SK-N-SH treated with all-trans-retinoic acid at 6 μM for 48 hours (cell line): ENCODE measurements at regions not wholly inside any gene's neighbourhood (a gene's known extent, or its start where the extent isn't known, plus 50 kb on each side); places are given as distances from the start of the nearest gene placed in this dataset.

Experiments
- ARNTL ChIP-seq: fragments of 450-650 bp; formaldehyde crosslinking; IDR thresholded peaks from 2 replicates; pipeline ENCODE4 v1.5.0; 2020; ENCODE audit warnings: low read depth, mild to moderate bottlenecking, moderate library complexity, borderline replicate concordance
- BACH2 ChIP-seq: fragments of 250-450 bp; sonication (Bioruptor Pico); IDR thresholded peaks from 2 replicates; pipeline ENCODE4 v1.9.0; 2021; ENCODE audit warnings: mild to moderate bottlenecking, borderline replicate concordance
- ISL1 ChIP-seq: fragments of 250-450 bp; sonication (Bioruptor Pico); IDR thresholded peaks from 2 replicates; pipeline ENCODE4 v2.1.2; 2022; ENCODE audit warnings: mild to moderate bottlenecking, moderate library complexity
- OSR1 ChIP-seq: fragments of 250-450 bp; sonication (Bioruptor Pico); IDR thresholded peaks from 2 replicates; pipeline ENCODE4 v1.8.0; 2022; ENCODE audit warnings: moderate library complexity, mild to moderate bottlenecking, inconsistent platforms
- RARB ChIP-seq: fragments of 250-450 bp; sonication (Bioruptor Pico); IDR thresholded peaks from 2 replicates; pipeline ENCODE4 v1.8.0; 2021; ENCODE audit warnings: mild to moderate bottlenecking, moderate library complexity
- TCF4 ChIP-seq: fragments of 250-450 bp; sonication (Bioruptor Pico); IDR thresholded peaks from 2 replicates; pipeline ENCODE4 v1.8.0; 2021; ENCODE audit warnings: mild to moderate bottlenecking, moderate library complexity, borderline replicate concordance
- TOX ChIP-seq: fragments of 250-450 bp; sonication (Bioruptor Pico); IDR thresholded peaks from 2 replicates; pipeline ENCODE4 v1.8.0; 2021; ENCODE audit warnings: mild to moderate bottlenecking, moderate library complexity, borderline replicate concordance
- ZFP3 ChIP-seq: fragments of 250-450 bp; sonication (Bioruptor Pico); IDR thresholded peaks from 2 replicates; pipeline ENCODE4 v1.5.0; 2020; ENCODE audit warnings: mild to moderate bottlenecking, moderate library complexity
- ZNF565 ChIP-seq: fragments of 450-650 bp; formaldehyde crosslinking; conservative IDR thresholded peaks from 2 replicates; pipeline ENCODE4 v1.5.0; 2020; ENCODE audit warnings: low read depth, mild to moderate bottlenecking, moderate library complexity
- TF ChIP-seq, protein P1 (sequence below): fragments of 250-450 bp; sonication (Bioruptor Pico); IDR thresholded peaks from 2 replicates; pipeline ENCODE4 v1.8.0; 2020; ENCODE audit warnings: mild to moderate bottlenecking, moderate library complexity, borderline replicate concordance
- TF ChIP-seq, protein P2 (sequence below): fragments of 250-450 bp; sonication (Bioruptor Pico); IDR thresholded peaks from 2 replicates; pipeline ENCODE4 v1.5.0; 2020; ENCODE audit warnings: mild to moderate bottlenecking, moderate library complexity
- TF ChIP-seq, protein P3 (sequence below): fragments of 250-450 bp; sonication (Bioruptor Pico); IDR thresholded peaks from 2 replicates; pipeline ENCODE4 v1.8.0; 2021; ENCODE audit warnings: low read depth, mild to moderate bottlenecking, moderate library complexity, borderline replicate concordance
- TF ChIP-seq, protein P4 (sequence below): fragments of 250-450 bp; sonication (Bioruptor Pico); IDR thresholded peaks from 2 replicates; pipeline ENCODE4 v1.5.1; 2020; ENCODE audit warnings: low read depth, mild to moderate bottlenecking, moderate library complexity
- TF ChIP-seq, protein P5 (sequence below): fragments of 250-450 bp; sonication (Bioruptor Pico); IDR thresholded peaks from 2 replicates; pipeline ENCODE4 v1.5.1; 2021; ENCODE audit warnings: mild to moderate bottlenecking, moderate library complexity

DNA sequence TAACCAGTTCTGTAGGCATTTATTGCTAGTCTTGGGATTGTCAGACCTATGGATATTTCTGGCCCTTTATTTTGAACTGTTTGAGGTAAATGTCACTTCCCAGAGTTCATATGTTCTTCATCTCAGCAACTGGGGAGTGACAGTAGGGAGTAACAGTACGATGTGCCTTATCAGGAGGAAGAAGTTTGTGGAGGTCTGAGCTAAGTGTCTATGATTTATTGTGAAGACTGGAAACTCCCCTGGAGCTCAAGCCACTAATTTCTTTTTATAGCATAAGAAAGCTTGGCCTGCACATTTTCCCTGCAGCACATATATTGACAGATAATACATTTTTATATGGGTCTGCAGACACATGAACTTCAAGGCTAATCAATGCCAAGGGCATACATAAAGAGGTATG lies 383.8 kb downstream of the GRXCR1 start:
- TF ChIP-seq, protein P1, sequence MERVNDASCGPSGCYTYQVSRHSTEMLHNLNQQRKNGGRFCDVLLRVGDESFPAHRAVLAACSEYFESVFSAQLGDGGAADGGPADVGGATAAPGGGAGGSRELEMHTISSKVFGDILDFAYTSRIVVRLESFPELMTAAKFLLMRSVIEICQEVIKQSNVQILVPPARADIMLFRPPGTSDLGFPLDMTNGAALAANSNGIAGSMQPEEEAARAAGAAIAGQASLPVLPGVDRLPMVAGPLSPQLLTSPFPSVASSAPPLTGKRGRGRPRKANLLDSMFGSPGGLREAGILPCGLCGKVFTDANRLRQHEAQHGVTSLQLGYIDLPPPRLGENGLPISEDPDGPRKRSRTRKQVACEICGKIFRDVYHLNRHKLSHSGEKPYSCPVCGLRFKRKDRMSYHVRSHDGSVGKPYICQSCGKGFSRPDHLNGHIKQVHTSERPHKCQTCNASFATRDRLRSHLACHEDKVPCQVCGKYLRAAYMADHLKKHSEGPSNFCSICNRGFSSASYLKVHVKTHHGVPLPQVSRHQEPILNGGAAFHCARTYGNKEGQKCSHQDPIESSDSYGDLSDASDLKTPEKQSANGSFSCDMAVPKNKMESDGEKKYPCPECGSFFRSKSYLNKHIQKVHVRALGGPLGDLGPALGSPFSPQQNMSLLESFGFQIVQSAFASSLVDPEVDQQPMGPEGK = no peak
- TF ChIP-seq, protein P2, sequence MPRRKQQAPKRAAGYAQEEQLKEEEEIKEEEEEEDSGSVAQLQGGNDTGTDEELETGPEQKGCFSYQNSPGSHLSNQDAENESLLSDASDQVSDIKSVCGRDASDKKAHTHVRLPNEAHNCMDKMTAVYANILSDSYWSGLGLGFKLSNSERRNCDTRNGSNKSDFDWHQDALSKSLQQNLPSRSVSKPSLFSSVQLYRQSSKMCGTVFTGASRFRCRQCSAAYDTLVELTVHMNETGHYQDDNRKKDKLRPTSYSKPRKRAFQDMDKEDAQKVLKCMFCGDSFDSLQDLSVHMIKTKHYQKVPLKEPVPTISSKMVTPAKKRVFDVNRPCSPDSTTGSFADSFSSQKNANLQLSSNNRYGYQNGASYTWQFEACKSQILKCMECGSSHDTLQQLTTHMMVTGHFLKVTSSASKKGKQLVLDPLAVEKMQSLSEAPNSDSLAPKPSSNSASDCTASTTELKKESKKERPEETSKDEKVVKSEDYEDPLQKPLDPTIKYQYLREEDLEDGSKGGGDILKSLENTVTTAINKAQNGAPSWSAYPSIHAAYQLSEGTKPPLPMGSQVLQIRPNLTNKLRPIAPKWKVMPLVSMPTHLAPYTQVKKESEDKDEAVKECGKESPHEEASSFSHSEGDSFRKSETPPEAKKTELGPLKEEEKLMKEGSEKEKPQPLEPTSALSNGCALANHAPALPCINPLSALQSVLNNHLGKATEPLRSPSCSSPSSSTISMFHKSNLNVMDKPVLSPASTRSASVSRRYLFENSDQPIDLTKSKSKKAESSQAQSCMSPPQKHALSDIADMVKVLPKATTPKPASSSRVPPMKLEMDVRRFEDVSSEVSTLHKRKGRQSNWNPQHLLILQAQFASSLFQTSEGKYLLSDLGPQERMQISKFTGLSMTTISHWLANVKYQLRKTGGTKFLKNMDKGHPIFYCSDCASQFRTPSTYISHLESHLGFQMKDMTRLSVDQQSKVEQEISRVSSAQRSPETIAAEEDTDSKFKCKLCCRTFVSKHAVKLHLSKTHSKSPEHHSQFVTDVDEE (CRISPR knock-in tag) = no peak
- TF ChIP-seq ISL1 (CRISPR knock-in tag) (no peak), TCF4 (CRISPR knock-in tag) (no peak), TOX (CRISPR knock-in tag) (no peak), RARB (CRISPR knock-in tag) (no peak), BACH2 (no peak), OSR1 (no peak), ARNTL (no peak), ZNF565 (CRISPR knock-in tag) (no peak), ZFP3 (CRISPR knock-in tag) (no peak)
- TF ChIP-seq, protein P3, sequence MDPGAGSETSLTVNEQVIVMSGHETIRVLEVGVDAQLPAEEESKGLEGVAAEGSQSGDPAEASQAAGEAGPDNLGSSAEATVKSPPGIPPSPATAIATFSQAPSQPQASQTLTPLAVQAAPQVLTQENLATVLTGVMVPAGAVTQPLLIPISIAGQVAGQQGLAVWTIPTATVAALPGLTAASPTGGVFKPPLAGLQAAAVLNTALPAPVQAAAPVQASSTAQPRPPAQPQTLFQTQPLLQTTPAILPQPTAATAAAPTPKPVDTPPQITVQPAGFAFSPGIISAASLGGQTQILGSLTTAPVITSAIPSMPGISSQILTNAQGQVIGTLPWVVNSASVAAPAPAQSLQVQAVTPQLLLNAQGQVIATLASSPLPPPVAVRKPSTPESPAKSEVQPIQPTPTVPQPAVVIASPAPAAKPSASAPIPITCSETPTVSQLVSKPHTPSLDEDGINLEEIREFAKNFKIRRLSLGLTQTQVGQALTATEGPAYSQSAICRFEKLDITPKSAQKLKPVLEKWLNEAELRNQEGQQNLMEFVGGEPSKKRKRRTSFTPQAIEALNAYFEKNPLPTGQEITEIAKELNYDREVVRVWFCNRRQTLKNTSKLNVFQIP (CRISPR knock-in tag) = no peak
- TF ChIP-seq, protein P4, sequence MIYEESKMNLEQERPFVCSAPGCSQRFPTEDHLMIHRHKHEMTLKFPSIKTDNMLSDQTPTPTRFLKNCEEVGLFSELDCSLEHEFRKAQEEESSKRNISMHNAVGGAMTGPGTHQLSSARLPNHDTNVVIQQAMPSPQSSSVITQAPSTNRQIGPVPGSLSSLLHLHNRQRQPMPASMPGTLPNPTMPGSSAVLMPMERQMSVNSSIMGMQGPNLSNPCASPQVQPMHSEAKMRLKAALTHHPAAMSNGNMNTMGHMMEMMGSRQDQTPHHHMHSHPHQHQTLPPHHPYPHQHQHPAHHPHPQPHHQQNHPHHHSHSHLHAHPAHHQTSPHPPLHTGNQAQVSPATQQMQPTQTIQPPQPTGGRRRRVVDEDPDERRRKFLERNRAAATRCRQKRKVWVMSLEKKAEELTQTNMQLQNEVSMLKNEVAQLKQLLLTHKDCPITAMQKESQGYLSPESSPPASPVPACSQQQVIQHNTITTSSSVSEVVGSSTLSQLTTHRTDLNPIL (CRISPR knock-in tag) = no peak
- TF ChIP-seq, protein P5, sequence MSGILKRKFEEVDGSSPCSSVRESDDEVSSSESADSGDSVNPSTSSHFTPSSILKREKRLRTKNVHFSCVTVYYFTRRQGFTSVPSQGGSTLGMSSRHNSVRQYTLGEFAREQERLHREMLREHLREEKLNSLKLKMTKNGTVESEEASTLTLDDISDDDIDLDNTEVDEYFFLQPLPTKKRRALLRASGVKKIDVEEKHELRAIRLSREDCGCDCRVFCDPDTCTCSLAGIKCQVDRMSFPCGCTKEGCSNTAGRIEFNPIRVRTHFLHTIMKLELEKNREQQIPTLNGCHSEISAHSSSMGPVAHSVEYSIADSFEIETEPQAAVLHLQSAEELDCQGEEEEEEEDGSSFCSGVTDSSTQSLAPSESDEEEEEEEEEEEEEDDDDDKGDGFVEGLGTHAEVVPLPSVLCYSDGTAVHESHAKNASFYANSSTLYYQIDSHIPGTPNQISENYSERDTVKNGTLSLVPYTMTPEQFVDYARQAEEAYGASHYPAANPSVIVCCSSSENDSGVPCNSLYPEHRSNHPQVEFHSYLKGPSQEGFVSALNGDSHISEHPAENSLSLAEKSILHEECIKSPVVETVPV (CRISPR knock-in tag) = no peak
